ENCODE measurements at regions not wholly inside any gene's neighbourhood (a gene's known extent, or its start where the extent isn't known, plus 50 kb on each side); places are given as distances from the start of the nearest gene placed in this dataset.

DNA sequence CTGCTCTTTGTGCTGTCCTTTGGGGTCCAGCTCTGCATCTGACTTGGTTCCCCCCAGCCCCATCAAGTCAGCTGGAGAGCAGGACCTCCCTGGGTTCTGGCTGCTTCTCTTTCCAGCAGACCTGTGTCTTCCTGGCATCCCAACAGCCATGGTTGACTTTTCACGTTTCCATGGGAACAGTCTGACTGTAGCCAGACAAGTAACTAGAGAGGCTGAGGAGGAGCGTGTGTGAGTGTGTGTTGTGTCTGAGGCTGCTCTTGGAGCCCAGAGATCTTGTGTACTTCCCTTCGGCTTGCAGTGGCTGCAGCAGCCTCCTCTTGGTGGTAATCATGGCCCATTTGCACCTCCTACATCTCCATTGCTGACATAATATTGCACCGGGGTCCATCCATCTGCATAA lies 332.0 kb downstream of the RPS24 start:
- TF ChIP-seq, protein P1, sequence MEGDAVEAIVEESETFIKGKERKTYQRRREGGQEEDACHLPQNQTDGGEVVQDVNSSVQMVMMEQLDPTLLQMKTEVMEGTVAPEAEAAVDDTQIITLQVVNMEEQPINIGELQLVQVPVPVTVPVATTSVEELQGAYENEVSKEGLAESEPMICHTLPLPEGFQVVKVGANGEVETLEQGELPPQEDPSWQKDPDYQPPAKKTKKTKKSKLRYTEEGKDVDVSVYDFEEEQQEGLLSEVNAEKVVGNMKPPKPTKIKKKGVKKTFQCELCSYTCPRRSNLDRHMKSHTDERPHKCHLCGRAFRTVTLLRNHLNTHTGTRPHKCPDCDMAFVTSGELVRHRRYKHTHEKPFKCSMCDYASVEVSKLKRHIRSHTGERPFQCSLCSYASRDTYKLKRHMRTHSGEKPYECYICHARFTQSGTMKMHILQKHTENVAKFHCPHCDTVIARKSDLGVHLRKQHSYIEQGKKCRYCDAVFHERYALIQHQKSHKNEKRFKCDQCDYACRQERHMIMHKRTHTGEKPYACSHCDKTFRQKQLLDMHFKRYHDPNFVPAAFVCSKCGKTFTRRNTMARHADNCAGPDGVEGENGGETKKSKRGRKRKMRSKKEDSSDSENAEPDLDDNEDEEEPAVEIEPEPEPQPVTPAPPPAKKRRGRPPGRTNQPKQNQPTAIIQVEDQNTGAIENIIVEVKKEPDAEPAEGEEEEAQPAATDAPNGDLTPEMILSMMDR (conservative IDR thresholded peaks at IDR 0.05; ENCODE audit: low read depth, low read length): no peak
- no peak for TF ChIP-seq EZH2 (IDR thresholded peaks at IDR 0.05; ENCODE audit: low read length, unreplicated experiment)

Measured in PC-3 (cell line).